GM12875 (cell line): ENCODE measurements at regions not wholly inside any gene's neighbourhood (a gene's known extent, or its start where the extent isn't known, plus 50 kb on each side); places are given as distances from the start of the nearest gene placed in this dataset.

ENCODE experiments used
- H3K4me3 ChIP-seq: one replicate; pipeline ENCODE4 v1.5.1; 2011; ENCODE audit warnings: low read depth, low read length, control low read depth
- CTCF ChIP-seq: IDR thresholded peaks from 2 replicates; pipeline ENCODE4 v1.5.1; 2011; ENCODE audit warnings: low read depth, mild to moderate bottlenecking, control low read depth, inconsistent platforms, low read length, moderate library complexity, borderline replicate concordance; ENCODE audit not compliant: insufficient read depth

DNA sequence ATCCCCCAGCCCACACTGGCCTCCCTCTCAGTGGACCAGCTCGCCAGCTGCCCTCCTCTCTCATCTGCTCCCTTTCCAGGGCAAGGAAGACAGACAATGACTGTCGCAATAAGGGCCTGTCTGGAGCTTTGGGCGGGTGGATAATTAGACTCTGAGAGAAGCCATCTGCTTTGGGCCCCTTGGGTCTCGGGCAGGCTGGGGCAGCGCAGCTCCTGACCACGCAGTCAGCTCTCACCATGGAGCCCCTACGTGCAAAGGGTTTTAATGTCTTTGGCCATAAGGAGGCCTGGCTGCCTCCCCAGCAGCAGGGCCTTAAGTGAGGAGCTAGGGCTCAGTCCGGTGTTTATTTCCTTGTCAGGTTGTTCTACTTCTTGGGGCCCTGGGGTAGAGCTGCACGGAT, 153.9 kb downstream of the CHST1 start:
- H3K4me3 ChIP-seq: no peak overlapping the region
- TF ChIP-seq CTCF: no peak

DNA sequence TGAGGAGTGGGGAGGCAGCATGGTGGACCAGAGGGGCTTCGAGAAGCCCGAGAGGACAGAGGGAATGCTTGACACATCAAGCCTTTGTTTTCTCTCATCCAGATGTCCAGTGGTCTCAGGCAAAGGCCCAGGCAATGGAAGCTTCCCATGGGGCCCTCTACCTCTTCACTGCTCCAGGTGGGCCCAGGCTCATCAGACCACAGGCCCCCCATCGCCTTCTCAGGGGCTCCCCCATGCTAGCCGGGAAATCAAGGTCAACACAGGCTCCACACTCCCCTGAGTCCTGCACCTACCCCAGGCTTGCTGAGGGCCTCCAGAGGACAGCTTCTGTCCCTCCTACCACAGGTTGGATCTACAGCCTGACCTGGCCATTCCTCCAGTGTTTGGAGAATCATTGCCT, 157.5 kb downstream of the CHST1 start:
- TF ChIP-seq CTCF: no peak
- H3K4me3 ChIP-seq: no peak overlapping the region

DNA sequence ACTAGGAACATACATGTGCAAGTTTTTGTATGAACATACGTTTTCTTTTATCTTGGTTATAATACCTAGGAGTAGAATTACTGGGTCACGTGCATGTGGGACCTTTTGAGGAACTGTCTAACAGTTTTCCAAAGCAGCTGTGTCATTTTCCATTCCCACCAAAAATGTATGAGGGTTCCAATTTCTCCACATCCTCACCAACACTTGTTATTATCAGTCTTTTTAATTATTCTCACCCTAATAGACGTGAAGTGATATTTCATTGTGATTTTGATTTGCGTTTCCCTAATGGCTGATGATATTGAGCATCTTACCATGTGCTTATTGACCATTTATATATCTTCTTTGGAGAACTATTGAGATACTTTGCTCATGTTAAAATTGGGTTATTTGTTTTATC, 162.1 kb downstream of the CHST1 start:
- no peak for TF ChIP-seq CTCF
- no peak overlapping the region for H3K4me3 ChIP-seq

- no peak for TF ChIP-seq CTCF
- H3K4me3 ChIP-seq: no peak overlapping the region
Measured at GRCh38 chr11:45502226-45502545, 163.2 kb downstream of the CHST1 start.

GRCh38 chr11:45501392-45502225, 163.8 kb downstream of the CHST1 start:
- no peak for TF ChIP-seq CTCF
- H3K4me3 ChIP-seq: no peak overlapping the region

- no peak for TF ChIP-seq CTCF
- no peak overlapping the region for H3K4me3 ChIP-seq
Measured at GRCh38 chr11:45500451-45500850, 165.0 kb downstream of the CHST1 start.

DNA sequence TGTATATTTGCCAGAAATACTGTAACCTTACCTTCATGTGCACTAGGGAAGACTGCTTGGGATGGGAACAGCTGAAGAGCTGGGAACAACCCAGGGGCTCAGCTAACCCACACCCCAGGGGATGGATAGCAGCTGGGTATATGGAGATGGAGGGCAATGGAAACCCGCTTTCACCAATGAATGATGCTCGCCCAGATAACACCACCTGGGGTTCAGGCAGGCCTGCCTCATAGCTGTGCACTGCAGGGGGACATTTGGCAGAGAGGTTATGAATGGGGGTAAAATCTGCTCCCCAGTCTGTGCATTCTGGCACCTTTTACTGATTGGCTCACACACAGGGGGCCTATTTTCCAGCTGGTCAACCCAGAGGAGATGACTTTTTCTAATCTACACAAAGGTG, 170.7 kb downstream of the CHST1 start:
- no peak overlapping the region for H3K4me3 ChIP-seq
- no peak for TF ChIP-seq CTCF
